ENCODE measurements at regions not wholly inside any gene's neighbourhood (a gene's known extent, or its start where the extent isn't known, plus 50 kb on each side); places are given as distances from the start of the nearest gene placed in this dataset.

DNA sequence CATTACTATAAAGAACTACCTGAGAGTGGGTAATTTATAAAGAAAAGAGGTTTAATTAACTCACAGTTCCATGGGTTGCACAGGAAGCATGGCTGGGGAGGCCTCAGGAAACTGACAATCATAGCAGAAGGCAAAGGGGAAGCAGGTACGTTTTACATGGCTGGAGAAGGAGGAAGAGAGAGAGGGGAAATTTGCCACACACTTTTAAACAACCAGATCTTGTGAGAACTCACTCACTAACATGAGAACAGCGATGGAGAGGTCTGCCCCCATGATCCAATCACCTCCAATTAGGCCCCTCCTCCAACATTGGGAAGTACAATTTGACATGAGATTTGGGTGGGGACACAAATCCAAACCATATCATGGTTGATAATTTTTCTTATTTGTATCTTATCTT, 51.8 kb upstream of the PPP1R9A start:
- TF ChIP-seq ZNF496 (CRISPR knock-in tag; IDR thresholded peaks at IDR 0.05; ENCODE audit: insufficient replicate concordance) (no peak), HMG20B (CRISPR knock-in tag; conservative IDR thresholded peaks at IDR 0.05) (no peak), POGK (CRISPR knock-in tag; conservative IDR thresholded peaks at IDR 0.05) (no peak), CTCF (CRISPR knock-in tag; IDR thresholded peaks at IDR 0.05) (no peak), MXI1 (IDR thresholded peaks at IDR 0.05; ENCODE audit: borderline replicate concordance, low read depth, low read length) (no peak), MAX (IDR thresholded peaks at IDR 0.05) (no peak), JUN (CRISPR knock-in tag; IDR thresholded peaks at IDR 0.05) (no peak), GLI4 (CRISPR knock-in tag; IDR thresholded peaks at IDR 0.05; ENCODE audit: borderline replicate concordance) (no peak)
- TF ChIP-seq, protein P1, sequence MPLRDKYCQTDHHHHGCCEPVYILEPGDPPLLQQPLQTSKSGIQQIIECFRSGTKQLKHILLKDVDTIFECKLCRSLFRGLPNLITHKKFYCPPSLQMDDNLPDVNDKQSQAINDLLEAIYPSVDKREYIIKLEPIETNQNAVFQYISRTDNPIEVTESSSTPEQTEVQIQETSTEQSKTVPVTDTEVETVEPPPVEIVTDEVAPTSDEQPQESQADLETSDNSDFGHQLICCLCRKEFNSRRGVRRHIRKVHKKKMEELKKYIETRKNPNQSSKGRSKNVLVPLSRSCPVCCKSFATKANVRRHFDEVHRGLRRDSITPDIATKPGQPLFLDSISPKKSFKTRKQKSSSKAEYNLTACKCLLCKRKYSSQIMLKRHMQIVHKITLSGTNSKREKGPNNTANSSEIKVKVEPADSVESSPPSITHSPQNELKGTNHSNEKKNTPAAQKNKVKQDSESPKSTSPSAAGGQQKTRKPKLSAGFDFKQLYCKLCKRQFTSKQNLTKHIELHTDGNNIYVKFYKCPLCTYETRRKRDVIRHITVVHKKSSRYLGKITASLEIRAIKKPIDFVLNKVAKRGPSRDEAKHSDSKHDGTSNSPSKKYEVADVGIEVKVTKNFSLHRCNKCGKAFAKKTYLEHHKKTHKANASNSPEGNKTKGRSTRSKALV (CRISPR knock-in tag; IDR thresholded peaks at IDR 0.05): no peak
